ENCODE measurements at regions not wholly inside any gene's neighbourhood (a gene's known extent, or its start where the extent isn't known, plus 50 kb on each side); places are given as distances from the start of the nearest gene placed in this dataset.

- no peak for DNase-seq (ENCODE audit: low spot score)
- in situ Hi-C loops (cut with MboI; ENCODE audit: low sequenced_read_pairs, unreplicated experiment): no loop called here
- no peak for TF ChIP-seq CTCF (IDR thresholded peaks at IDR 0.05; ENCODE audit: borderline replicate concordance, control extremely low read depth, extremely low read depth, insufficient read depth, missing control alignments)
Measured at GRCh38 chr13:105297839-105298238, 1237.6 kb downstream of the EFNB2 start.

GRCh38 chr13:105291987-105292386, 1243.5 kb downstream of the EFNB2 start:
- in situ Hi-C loops (cut with MboI; ENCODE audit: low sequenced_read_pairs, unreplicated experiment): no loop called here
- DNase-seq (ENCODE audit: low spot score): no peak
- TF ChIP-seq CTCF (IDR thresholded peaks at IDR 0.05; ENCODE audit: borderline replicate concordance, control extremely low read depth, extremely low read depth, insufficient read depth, missing control alignments): no peak

GRCh38 chr13:105290596-105290995, 1244.9 kb downstream of the EFNB2 start:
- in situ Hi-C loops (cut with MboI; ENCODE audit: low sequenced_read_pairs, unreplicated experiment): no loop called here
- no peak for DNase-seq (ENCODE audit: low spot score)
- TF ChIP-seq CTCF (IDR thresholded peaks at IDR 0.05; ENCODE audit: borderline replicate concordance, control extremely low read depth, extremely low read depth, insufficient read depth, missing control alignments): no peak

- in situ Hi-C loops (cut with MboI; ENCODE audit: low sequenced_read_pairs, unreplicated experiment): no loop called here
- TF ChIP-seq CTCF (IDR thresholded peaks at IDR 0.05; ENCODE audit: borderline replicate concordance, control extremely low read depth, extremely low read depth, insufficient read depth, missing control alignments): no peak
- DNase-seq (ENCODE audit: low spot score): no peak
Measured at GRCh38 chr13:105285526-105285925, 1249.9 kb downstream of the EFNB2 start.

GRCh38 chr13:105282406-105283285, 1252.8 kb downstream of the EFNB2 start:
- no peak for TF ChIP-seq CTCF (IDR thresholded peaks at IDR 0.05; ENCODE audit: borderline replicate concordance, control extremely low read depth, extremely low read depth, insufficient read depth, missing control alignments)
- DNase-seq (ENCODE audit: low spot score): no peak
- in situ Hi-C loops (cut with MboI; ENCODE audit: low sequenced_read_pairs, unreplicated experiment): no loop called here

GRCh38 chr13:105278943-105279381, 1256.5 kb downstream of the EFNB2 start:
- in situ Hi-C loops (cut with MboI; ENCODE audit: low sequenced_read_pairs, unreplicated experiment): no loop called here
- no peak for DNase-seq (ENCODE audit: low spot score)
- TF ChIP-seq CTCF (IDR thresholded peaks at IDR 0.05; ENCODE audit: borderline replicate concordance, control extremely low read depth, extremely low read depth, insufficient read depth, missing control alignments): no peak

All from GM13976 (cell line).